RPMI8226 (cell line): ENCODE measurements at regions not wholly inside any gene's neighbourhood (a gene's known extent, or its start where the extent isn't known, plus 50 kb on each side); places are given as distances from the start of the nearest gene placed in this dataset.
"Not testable (repeated sequence)": the region's sequence is repeated elsewhere in the genome, so short reads cannot be mapped to it uniquely, and the experiment has no call there.

Source experiments
- DNase-seq: peaks from one replicate; pipeline ENCODE4 v3.0.0-alpha.2; 2015

DNA sequence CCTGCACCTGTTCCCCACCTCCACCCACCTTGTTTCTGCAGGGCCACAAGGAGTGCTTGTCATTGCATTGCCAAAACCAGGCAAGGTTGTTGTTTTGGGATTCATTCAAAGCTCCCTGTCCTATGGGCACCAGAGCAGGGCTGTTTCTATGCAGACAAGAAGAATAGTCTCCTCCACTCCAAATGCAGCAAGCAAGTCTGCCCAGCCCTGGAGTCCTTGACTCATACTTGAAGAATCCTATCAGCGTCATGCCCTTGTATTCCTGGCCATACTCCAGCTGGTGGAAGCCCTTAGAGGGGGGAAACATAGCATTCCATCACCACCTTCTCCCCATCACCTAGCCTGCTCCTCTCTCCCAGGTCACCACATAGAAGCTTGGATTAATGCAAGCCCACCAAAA, 145.3 kb upstream of the ECI2 start:
- no peak for DNase-seq

DNA sequence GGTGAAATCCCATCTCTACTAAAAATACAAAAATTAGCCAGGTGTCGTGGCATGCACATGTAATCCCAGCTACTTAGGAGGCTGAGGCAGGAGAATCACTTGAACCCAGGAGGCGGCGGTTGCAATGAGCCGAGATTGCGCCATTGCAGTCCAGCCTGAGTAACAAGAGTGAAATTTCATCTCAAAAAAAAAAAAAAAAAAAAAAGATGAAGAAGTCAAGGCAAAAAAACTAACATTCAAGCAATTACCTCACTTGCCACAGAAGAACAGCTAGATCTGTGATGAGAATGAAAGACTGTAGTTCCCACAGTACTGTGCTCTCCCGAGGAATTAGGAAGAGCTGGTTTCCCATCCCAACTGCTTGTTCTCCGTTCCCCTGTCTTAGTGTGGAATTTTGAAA, 144.7 kb upstream of the ECI2 start:
- DNase-seq: no peak

DNA sequence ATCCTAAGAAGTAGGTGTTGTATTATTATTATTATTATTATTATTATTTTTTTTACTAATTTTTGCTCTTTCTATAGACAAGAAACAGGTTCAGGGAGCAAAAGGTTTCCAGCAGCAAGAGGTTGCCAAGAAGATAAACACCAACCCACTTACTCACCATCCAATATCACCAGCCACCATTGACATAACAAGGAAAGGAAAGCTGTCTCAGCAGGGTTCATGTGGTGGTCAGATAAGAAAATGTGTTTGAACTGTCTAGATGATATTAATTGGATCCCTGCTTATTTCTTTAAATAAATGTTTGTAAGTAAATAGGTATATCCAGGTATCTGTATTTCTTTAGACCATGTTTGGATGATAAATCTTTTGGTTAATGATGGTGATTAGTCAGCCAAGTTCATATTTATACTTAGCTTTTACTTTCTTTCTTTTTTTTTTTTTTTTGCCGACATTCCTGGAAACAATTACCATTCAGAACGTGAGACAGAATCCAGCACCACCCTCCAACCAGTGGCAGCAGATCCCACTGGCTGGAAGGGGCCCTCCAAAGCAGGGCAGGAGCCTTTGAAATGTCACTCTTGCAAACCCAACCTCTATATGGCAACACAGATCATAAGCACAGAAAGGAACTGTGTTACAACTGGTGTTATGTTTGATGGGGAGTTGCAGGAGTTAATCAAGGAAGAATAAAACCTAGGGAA, 139.2 kb upstream of the ECI2 start:
- DNase-seq: no peak

DNA sequence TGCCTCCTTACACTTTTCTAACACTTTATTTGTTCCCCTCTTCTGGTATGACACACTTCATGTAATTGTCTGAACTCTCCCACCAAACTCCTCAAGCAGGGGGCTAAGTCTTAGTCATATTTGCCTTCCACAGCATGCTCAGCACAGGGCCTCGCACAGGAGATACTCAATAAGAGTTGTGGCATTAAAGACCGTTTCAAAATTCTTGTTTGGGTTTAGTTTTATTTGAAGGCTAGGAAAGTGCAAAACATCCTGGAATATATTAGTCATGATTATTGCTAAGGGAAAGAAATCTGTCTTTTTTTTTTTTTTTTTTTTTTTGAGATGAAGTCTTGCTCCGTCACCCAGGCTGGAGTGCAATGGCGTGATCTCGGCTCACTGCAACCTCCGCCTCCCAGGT, 137.6 kb upstream of the ECI2 start:
- no peak for DNase-seq

DNA sequence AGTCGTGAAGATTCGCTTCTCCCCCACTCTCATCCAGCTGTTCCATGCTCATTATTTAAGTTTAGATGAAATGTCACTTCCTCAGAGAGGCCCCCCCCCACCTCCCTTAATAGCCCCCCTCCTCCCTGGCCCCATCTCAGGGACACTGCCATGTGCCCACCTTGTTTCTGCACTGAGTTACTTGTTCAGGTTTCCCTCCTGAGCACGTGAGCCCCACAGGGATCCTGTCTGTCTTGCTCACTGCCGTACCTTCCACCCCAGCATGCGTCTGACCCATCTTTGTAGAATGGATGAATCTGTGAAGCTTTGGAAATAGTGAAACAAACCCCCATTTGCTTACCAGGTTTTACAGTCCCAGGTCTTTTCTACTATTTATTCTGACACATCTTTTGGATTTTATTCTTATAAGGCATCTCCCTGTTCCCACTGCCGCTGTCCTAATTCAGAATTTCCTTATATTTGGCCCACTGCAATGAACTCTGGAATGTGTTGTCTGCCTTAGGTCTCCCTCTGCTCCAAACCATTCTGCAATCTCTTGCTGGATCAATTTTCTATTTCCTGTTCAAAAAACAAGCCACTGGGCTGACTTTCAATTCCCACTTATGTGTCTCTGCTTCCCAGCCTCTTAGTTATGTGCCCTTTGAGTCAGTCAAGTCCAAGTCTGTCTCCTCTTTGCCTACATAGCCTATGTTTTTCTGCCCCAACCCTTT, 136.5 kb upstream of the ECI2 start:
- DNase-seq: no peak

DNA sequence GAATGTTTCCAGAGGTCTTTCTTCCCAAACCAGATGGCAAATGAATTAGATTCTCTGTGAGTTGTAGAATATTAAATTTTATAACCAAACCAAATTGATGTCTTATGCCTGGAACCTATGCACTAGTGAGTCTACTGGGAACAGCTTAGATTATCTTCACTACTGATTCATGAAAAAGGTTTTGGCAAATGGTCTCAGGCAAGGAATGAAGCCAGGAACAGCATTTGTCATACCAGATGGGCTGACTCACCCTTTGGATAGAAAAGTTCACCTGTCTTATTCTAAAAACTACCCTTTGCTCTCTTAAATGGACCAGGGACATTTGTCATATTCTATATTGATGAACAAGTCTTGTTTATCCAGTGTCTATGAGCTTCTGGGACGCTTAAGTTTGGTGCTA, 135.4 kb upstream of the ECI2 start:
- DNase-seq: no peak

DNA sequence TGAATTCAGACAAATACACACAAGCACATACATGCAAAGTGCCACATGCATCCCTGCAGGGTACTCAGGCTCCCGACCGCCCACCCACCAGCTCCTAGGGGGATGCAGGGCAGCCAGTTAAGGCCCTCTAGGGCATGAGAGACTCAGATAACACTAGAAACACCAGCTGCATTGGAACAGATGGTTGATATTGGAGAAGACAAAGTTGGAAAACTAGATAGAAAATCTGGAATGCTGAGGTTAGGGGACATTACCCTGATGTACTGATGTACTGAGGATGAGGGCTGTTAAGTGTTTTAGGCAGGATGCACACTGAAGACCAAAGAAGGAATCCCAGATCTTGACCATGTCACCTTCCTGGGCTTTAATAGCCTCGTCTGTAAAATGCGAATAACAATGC, 134.6 kb upstream of the ECI2 start:
- no peak for DNase-seq

DNA sequence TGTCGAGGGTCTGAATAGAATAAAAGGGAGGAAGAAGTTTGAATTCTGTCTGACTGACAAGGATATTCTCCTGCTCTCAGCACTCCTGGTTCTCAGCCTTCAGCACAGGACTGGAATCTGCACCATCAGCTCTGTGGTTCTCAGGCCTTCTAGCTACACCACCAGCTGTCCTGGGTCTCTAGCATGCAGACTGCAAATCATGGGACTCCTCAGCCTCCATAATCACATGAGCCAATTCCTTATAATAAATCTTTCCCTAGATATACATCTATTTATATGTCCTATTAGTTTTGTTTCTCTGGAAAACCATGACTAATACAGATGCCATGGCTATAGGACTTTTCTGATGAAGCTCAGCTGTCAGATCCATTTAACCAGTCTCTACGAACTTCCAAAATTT, 132.8 kb upstream of the ECI2 start:
- DNase-seq: no peak

DNA sequence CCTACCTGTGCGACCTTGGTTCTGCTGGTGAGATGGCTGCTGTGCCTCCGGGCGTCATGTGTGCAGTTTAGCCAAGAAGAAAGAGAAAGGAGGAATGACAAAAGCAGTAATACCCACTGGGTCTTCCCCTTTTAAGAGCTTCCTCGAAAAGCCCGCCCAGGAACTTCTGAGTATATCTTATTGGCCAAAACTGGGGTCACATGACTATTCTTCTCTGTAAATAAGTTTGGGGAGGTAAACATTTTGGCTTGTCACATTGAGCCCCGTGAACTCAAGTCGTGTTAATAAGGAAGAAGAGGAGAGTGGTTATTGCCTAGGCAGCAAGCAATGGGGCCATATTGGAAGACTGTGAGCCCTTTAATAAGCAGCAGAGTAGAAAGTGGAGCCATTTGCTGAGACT, 130.4 kb upstream of the ECI2 start:
- DNase-seq: no peak

DNA sequence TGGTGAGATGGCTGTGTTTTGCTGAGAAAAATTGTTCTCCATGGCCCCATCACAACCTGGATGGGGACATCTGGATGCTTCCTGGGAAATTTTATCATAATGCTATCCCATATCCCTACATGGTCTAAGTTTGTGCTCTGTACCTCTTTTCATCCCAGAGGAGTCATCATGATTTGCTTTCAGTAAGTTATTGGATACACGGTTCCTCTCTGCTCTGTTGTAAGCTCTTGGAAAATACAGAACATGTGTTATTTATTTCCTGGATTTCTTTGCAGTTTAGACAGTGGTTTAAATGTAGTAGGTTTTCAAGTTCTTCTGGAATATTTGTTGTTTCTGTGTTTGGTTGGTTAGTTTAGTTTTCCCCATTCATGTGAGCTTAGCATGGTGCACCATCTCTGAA, 129.2 kb upstream of the ECI2 start:
- no peak for DNase-seq

DNA sequence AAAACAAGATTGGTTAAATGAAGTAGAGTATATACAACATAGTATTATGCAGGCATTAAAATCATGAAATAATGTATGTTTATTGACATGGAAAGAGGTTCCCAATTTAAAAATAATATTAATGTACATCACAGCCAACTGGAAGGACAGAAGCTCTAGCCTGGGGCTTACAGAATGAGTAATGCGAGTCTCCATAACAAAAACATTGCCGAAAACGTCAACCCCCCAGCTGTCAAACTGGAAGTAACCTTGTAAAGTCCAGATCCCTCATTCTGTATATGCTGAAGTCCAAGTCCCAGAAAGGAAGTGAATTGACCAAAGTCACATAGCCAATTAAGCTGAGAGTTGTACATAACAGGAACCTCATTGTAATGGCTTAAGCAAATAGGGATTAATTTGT, 128.7 kb upstream of the ECI2 start:
- no peak for DNase-seq

DNA sequence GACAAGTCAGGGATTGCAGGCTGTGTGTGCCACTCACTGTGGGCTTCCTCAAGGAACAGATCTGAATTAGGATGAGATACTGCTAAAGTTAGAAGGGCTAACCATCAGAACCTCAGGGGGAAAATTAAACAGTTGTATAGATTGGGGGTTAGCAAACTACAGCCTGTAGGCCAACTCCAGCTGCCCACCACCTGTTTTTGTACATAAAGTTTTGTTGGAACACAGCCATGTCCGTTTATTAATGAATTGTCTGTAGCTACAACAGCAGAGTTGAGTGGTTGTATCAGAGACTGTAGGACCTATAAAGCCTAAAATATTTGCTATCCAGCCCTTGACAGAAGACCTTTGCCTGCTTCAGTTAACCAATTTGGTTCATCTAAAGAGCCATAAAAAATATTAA, 127.2 kb upstream of the ECI2 start:
- DNase-seq: no peak

DNA sequence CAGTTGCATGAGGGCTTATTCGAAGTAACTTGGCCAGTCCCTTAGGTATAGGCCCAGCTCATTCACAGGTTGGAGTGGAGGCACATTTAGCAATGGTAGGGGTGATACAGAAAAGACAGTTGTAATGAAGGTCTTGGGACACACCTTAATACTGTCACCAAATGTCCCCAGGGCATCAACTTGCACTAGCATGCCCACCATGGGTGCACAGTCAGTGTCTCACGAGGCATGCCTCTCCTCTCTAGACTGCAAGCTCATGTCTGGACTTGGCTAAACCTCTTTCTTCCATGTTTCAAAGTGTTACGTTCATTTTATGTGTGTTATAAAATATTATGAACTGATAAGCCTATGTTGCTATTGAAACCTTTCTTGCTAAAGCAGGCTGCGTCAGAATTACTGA, 124.0 kb upstream of the ECI2 start:
- no peak for DNase-seq

DNA sequence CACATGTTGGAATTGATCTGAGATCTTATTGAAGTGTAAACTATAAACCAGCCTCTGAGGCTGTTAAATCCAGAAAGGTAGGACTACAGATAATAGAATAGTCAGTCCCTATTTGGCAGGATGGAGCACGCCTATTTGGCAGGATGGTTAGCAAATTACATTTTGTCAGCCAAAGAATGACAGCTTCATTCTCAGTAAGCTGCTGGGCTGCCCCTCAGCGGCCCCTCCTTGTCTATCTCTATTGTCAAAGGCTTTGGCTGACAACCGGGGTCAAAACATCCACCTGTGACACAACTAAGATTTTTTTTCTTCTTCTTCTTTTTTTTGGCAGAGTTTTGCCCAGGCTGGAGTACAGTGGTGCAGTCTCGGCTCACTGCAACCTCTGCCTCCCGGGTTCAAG, 123.4 kb upstream of the ECI2 start:
- no peak for DNase-seq

DNA sequence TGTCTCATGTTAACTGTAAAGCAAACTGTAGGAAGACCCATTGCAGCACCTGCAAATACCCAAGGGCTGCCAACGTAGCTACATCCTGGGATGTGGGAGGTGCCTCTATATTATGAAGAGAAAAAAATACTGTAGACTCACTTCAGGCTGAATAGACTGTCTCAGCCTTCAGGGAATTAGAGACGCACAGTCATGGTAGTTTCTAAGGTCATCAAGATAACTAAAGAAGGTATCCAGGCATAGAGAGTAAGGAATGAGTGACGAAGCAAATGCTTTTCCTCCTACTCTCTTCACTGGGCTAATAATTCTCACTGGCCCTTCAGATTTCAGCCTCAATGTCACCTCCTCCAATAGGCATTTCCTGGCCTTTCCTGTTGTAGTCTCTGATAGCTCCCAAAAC, 121.6 kb upstream of the ECI2 start:
- DNase-seq: no peak

DNA sequence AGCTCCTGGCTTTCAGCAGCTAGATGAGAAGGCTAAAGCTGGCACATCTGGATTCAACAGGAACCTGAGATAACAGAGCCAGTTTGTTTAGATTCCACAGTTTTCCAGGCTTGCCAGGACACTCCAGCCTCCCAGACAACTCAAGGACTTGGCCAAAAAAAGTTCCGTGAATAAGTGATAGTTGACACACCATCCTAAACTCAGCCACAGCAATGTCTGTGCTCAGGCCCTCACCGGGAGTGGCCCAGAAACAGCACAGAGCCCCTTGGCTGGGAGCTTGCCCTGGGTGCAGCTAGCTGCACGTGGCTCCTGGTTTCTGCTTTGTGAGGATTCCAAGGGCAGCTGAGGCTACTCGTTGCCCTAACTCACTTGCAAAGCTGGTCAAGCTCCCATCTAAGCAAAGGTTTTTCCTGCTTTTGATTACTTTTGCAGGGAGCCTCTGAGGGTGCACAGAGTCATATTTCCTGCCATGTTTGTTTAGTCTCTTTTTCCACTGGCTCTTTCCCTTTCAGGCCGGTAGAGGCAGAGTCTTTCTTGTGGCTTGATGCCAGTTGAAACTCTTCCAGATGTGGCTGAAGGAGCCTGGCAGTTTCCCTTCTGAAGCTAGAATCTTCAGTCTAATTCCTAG, 118.3 kb upstream of the ECI2 start:
- peak; percentile 41 for DNase-seq

DNA sequence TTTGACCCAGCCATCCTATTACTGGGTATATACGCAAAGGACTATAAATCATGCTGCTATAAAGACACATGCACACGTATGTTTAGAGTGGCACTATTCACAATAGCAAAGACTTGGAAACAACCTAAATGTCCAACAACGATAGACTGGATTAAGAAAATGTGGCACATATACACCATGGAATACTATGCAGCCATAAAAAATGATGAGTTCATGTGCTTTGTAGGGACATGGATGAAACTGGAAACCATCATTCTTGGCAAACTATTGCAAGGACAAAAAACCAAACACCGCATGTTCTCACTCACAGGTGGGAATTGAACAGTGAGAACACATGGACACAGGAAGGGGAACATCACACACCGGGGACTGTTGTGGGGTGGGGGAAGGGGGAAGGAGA, 117.1 kb upstream of the ECI2 start:
- DNase-seq: not testable (repeated sequence)

DNA sequence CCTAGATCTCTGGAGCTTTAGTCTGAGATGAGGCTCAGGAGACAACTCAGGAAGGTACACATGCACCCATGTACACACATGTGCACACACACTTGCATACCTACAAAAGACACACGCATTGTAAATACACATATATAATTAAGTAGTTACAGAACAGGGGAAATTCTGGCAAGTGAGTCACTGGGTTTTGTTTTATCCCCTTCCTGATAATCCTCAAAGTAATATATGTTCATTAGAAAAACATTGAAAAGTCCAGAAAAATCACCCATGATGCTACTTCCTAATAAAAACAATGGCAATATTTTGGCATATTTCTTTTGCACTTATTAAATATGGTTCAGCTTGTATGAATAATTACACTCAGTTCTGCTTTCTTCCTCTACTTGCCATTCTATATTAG, 115.3 kb upstream of the ECI2 start:
- no peak for DNase-seq

DNA sequence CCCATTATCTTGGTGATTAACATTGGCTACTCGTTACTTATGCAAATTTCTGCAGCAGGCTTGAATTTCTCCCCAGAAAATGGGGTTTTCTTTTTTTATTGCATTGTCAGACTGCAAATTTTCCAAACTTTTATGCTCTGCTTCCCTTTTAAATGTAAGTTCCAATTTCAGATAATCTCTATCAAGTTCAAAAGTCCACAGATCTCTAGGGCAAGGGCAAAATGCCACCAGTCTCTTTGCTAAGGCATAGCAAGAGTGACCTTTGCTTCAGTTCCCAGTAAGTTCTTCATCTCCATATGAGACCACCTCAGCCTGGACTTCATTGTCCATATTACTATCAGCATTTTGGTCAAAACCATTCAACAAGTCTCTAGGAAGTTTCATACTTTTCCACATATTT, 108.5 kb upstream of the ECI2 start:
- not testable (repeated sequence) for DNase-seq

DNA sequence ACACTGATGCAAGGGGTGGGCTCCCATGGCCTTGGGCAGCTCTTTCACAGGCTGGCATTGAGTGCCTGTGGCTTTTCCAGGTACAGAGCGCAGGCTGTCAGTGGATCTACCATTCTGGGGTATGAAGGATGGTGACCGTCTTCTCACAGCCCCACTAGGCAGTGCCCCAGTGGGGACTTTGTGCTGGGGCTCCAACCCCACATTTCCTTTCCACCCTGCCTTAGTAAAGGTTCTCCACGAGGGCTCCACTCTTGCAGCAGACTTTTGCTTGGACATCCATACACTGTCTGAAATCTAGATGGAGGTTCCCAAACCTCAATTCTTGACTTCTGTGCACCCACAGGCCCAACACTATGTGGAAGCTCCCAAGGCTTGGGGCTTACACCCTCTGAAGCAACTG, 107.9 kb upstream of the ECI2 start:
- no peak for DNase-seq

DNA sequence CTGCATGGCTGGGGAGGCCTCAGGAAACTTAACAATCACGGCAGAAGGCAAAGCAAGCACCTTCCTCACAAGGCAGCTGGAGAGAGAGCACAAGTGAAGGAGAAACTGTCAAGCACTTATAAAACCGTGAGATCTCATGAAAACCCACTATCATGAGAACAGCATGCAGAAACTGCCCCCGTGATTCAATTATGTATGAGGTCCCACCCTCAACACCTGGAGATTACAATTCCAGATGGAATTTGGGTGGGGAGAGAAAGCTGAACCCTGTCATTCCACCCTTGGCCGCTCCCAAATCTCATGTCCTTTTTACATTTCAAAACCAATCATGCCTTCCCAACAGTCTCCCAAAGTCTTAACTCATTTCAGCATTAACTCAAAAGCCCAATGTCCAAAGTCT, 107.2 kb upstream of the ECI2 start:
- no peak for DNase-seq

DNA sequence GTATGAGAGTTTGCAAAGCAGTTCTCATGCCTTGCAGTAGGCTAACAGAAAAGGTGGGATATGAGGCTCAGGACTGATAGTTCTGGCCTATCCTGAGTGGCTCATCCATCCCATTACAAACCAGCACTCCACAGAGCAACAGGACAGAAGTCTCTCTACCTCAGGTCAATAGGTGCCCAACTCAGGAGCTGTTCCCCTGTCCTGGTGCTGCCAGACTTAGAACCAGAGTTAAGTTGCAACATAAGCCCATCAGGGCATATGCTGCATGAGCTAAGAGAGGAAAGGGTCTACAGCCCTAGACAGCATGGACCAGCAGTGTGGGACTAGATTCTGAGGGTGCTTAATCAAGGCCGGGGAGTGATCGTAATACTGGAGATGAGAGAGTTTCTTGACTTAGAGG, 104.8 kb upstream of the ECI2 start:
- no peak for DNase-seq

DNA sequence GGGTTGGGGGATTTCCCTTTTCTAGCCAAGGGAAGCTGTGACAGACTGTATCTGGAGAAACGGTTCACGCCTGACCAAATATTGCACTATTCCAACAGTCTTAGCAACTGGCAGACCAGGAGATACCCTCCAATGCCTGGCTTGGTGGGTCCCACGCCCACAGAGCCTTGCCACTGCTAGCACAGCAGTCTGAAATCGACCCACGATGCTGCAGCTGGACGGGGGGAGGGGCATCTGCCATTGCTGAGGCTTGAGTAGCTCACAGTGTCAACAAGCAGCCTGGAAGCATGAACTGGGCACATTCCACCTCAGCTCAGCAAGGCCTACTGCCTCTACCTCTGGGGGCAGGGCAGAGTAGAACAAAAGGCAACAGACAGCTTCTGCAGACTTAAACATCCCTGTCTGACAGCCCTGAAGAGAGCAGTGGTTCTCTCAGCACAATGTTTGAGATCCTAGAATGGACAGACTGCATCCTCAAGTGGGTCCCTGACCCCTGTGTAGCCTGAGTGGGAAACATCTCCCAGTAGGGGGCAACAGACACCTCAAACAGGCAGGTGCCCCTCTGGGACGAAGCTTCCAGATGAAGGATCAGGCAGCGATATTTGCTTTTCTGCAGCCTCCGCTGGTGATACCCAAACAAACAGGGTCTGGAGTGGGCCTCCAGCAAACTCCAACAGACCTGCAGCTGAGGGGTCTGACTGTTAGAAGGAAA, 89.9 kb upstream of the ECI2 start:
- no peak for DNase-seq
